ENCODE measurements at regions not wholly inside any gene's neighbourhood (a gene's known extent, or its start where the extent isn't known, plus 50 kb on each side); places are given as distances from the start of the nearest gene placed in this dataset.

- TF ChIP-seq CTCF (IDR thresholded peaks at IDR 0.05) (no peak), POLR2A (IDR thresholded peaks at IDR 0.05) (no peak)
Observed at GRCh38 chr2:4670331-4670730, 967.0 kb downstream of the DCDC2C start.

All from thyroid gland (tissue), 4 donors.